ENCODE measurements at regions not wholly inside any gene's neighbourhood (a gene's known extent, or its start where the extent isn't known, plus 50 kb on each side); places are given as distances from the start of the nearest gene placed in this dataset.
A peak's percentile ranks its signal among the peaks of the same experiment; 100 is the strongest.

GRCh38 chr6:145423936-145424335 is 311.4 kb downstream of the EPM2A start:
- Mint-ChIP-seq H3K36me3 (ENCODE audit: insufficient read depth, unreplicated experiment) (no peaks in the 10 kb centered on the region), H3K4me3 (ENCODE audit: low read depth, unreplicated experiment) (no peak overlapping the region), H3K27ac (ENCODE audit: unreplicated experiment) (no peak overlapping the region), H3K4me1 (ENCODE audit: low read depth, unreplicated experiment) (peaks cover 8% of the 10 kb centered on the region), H3K9me3 (ENCODE audit: low read depth, unreplicated experiment) (no peaks in the 10 kb centered on the region), H3K27me3 (ENCODE audit: unreplicated experiment) (no peaks in the 10 kb centered on the region)
- intact Hi-C loops (cut with micrococcal nuclease; ENCODE audit: unreplicated experiment), result no loop called here
- TF ChIP-seq CTCF (IDR thresholded peaks at IDR 0.05; ENCODE audit: unreplicated experiment), result no peak
- peak; percentile 3 for DNase-seq
- CTCF ChIA-PET, result no interaction called here
- BruUV-seq (replicated peaks), result no TSS peak

- Mint-ChIP-seq H3K4me1 (ENCODE audit: low read depth, unreplicated experiment) (peaks cover 8% of the 10 kb centered on the region), H3K27ac (ENCODE audit: unreplicated experiment) (peak overlapping the region; percentile 6), H3K9me3 (ENCODE audit: low read depth, unreplicated experiment) (no peaks in the 10 kb centered on the region), H3K4me3 (ENCODE audit: low read depth, unreplicated experiment) (no peak overlapping the region), H3K27me3 (ENCODE audit: unreplicated experiment) (no peaks in the 10 kb centered on the region), H3K36me3 (ENCODE audit: insufficient read depth, unreplicated experiment) (no peaks in the 10 kb centered on the region)
- BruUV-seq (replicated peaks), result no TSS peak
- CTCF ChIA-PET, result no interaction called here
- no peak for DNase-seq
- intact Hi-C loops (cut with micrococcal nuclease; ENCODE audit: unreplicated experiment), result no loop called here
- TF ChIP-seq CTCF (IDR thresholded peaks at IDR 0.05; ENCODE audit: unreplicated experiment), result no peak
Measured at GRCh38 chr6:145427232-145427631, 308.1 kb downstream of the EPM2A start.

- Mint-ChIP-seq H3K9me3 (ENCODE audit: low read depth, unreplicated experiment) (no peaks in the 10 kb centered on the region), H3K27me3 (ENCODE audit: unreplicated experiment) (no peaks in the 10 kb centered on the region), H3K36me3 (ENCODE audit: insufficient read depth, unreplicated experiment) (no peaks in the 10 kb centered on the region), H3K4me1 (ENCODE audit: low read depth, unreplicated experiment) (peaks cover 8% of the 10 kb centered on the region), H3K27ac (ENCODE audit: unreplicated experiment) (no peak overlapping the region), H3K4me3 (ENCODE audit: low read depth, unreplicated experiment) (no peak overlapping the region)
- DNase-seq, result no peak
- intact Hi-C loops (cut with micrococcal nuclease; ENCODE audit: unreplicated experiment), result no loop called here
- no peak for TF ChIP-seq CTCF (IDR thresholded peaks at IDR 0.05; ENCODE audit: unreplicated experiment)
- CTCF ChIA-PET, result no interaction called here
- no TSS peak for BruUV-seq (replicated peaks)
Measured at GRCh38 chr6:145428706-145429105, 306.6 kb downstream of the EPM2A start.

- no peak for DNase-seq
- no peaks in the 10 kb centered on the region for H3K36me3 Mint-ChIP-seq (ENCODE audit: insufficient read depth, unreplicated experiment)
- H3K27me3 Mint-ChIP-seq (ENCODE audit: unreplicated experiment), result no peaks in the 10 kb centered on the region
- no peak overlapping the region for H3K4me3 Mint-ChIP-seq (ENCODE audit: low read depth, unreplicated experiment)
- H3K9me3 Mint-ChIP-seq (ENCODE audit: low read depth, unreplicated experiment), result peaks cover 14% of the 10 kb centered on the region
- H3K27ac Mint-ChIP-seq (ENCODE audit: unreplicated experiment), result no peak overlapping the region
- BruUV-seq (replicated peaks), result no TSS peak
- intact Hi-C loops (cut with micrococcal nuclease; ENCODE audit: unreplicated experiment), result no loop called here
- CTCF ChIA-PET, result interaction anchor here (0.7 kb wide), 1 partner anchor 564 kb away, joined by 3 read pairs; no protein-coding TSS in a partner anchor
- no peak for TF ChIP-seq CTCF (IDR thresholded peaks at IDR 0.05; ENCODE audit: unreplicated experiment)
- H3K4me1 Mint-ChIP-seq (ENCODE audit: low read depth, unreplicated experiment), result no peaks in the 10 kb centered on the region
Measured at GRCh38 chr6:145442110-145442509, 293.2 kb downstream of the EPM2A start.
